Left lung (tissue), 4 donors: ENCODE measurements at regions not wholly inside any gene's neighbourhood (a gene's known extent, or its start where the extent isn't known, plus 50 kb on each side); places are given as distances from the start of the nearest gene placed in this dataset.

ENCODE experiments used
- ATAC-seq: fragments of 200-7000 bp; cut with Tn5 transposase; one replicate; pipeline ENCODE4 v1.9.1; 2020; ENCODE audit warnings: moderate library complexity
- DNase-seq, 4 donors: peaks; one replicate each; pipeline ENCODE4 v3.0.0-alpha.2; 2013 to 2020
- H3K27ac ChIP-seq, 2 donors: fragments of 200-600 bp; sonication (generic) in 1 of 2; one replicate each; pipeline versions ENCODE4 v1.5.0 to v1.8.0; 2020 to 2021
- H3K27me3 ChIP-seq, 2 donors: fragments of 200-600 bp; sonication (generic) in 1 of 2; one replicate each; pipeline versions ENCODE4 v1.5.0 to v1.8.0; 2020 to 2021
- H3K36me3 ChIP-seq, 2 donors: fragments of 200-600 bp; sonication (generic) in 1 of 2; one replicate each; pipeline versions ENCODE4 v1.5.0 to v1.8.0; 2020 to 2021
- H3K4me1 ChIP-seq, 2 donors: fragments of 200-600 bp; one replicate each; pipeline ENCODE4 v1.8.0; 2021
- H3K4me3 ChIP-seq, 2 donors: fragments of 200-600 bp; sonication (generic) in 1 of 2; one replicate each; pipeline versions ENCODE4 v1.5.0 to v1.8.0; 2020 to 2021; ENCODE audit warnings: mild to moderate bottlenecking in 1 of 2
- H3K9me3 ChIP-seq, 2 donors: fragments of 200-600 bp; sonication (generic) in 1 of 2; one replicate each; pipeline versions ENCODE4 v1.5.0 to v1.8.0; 2020 to 2021
- intact Hi-C, 2 donors: fragments of 100-400 bp; cut with DNase I; formaldehyde crosslinking; loops; one replicate each; pipeline versions ENCODE4 v1.11.2 to v1.14.2; 2022
- TF ChIP-seq, protein P1 (sequence below), 2 donors: fragments of 200-600 bp; sonication (generic) in 1 of 2; IDR thresholded peaks; one replicate each; pipeline versions ENCODE4 v1.5.0 to v1.8.0; 2021; ENCODE audit warnings: antibody characterized with exemption in 2 of 2
- donor health status: DM: no; HTN: yes; CAD: no.
- donor health status: DM: no; HTN: no; CAD: no.

- Histone ChIP-seq H3K27ac (no peak overlapping the region), H3K27me3 (peaks cover 0 to 3% of the 10 kb centered on the region in 2 donors), H3K9me3 (no peaks in the 10 kb centered on the region), H3K4me1 (no peaks in the 10 kb centered on the region), H3K4me3 (no peak overlapping the region), H3K36me3 (no peaks in the 10 kb centered on the region)
- TF ChIP-seq, protein P1, sequence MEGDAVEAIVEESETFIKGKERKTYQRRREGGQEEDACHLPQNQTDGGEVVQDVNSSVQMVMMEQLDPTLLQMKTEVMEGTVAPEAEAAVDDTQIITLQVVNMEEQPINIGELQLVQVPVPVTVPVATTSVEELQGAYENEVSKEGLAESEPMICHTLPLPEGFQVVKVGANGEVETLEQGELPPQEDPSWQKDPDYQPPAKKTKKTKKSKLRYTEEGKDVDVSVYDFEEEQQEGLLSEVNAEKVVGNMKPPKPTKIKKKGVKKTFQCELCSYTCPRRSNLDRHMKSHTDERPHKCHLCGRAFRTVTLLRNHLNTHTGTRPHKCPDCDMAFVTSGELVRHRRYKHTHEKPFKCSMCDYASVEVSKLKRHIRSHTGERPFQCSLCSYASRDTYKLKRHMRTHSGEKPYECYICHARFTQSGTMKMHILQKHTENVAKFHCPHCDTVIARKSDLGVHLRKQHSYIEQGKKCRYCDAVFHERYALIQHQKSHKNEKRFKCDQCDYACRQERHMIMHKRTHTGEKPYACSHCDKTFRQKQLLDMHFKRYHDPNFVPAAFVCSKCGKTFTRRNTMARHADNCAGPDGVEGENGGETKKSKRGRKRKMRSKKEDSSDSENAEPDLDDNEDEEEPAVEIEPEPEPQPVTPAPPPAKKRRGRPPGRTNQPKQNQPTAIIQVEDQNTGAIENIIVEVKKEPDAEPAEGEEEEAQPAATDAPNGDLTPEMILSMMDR (IDR thresholded peaks at IDR 0.05): no peak
- no peak for ATAC-seq
- DNase-seq: no peak
- intact Hi-C loops: no loop called here
These were observed 569.4 kb upstream of the SETBP1 start for GRCh38 chr18:44111337-44111736.

- intact Hi-C loops: no loop called here
- Histone ChIP-seq H3K4me1 (no peaks in the 10 kb centered on the region), H3K36me3 (no peaks in the 10 kb centered on the region), H3K4me3 (no peak overlapping the region), H3K9me3 (no peaks in the 10 kb centered on the region), H3K27me3 (peaks cover 0 to 3% of the 10 kb centered on the region in 2 donors), H3K27ac (no peak overlapping the region)
- no peak for DNase-seq
- TF ChIP-seq, protein P1 (IDR thresholded peaks at IDR 0.05): no peak
- no peak for ATAC-seq
These were observed 562.9 kb upstream of the SETBP1 start for GRCh38 chr18:44117821-44118220.

- H3K4me3 ChIP-seq: no peak overlapping the region
- H3K27me3 ChIP-seq: no peaks in the 10 kb centered on the region
- no peak overlapping the region for H3K27ac ChIP-seq
- H3K36me3 ChIP-seq: no peaks in the 10 kb centered on the region
- intact Hi-C loops: no loop called here
- H3K9me3 ChIP-seq: no peaks in the 10 kb centered on the region
- no peak for DNase-seq
- no peak for ATAC-seq
- no peaks in the 10 kb centered on the region for H3K4me1 ChIP-seq
- TF ChIP-seq, protein P1 (IDR thresholded peaks at IDR 0.05): no peak
These were observed 561.1 kb upstream of the SETBP1 start for GRCh38 chr18:44119607-44120006.

GRCh38 chr18:44123743-44124142 lies 556.9 kb upstream of the SETBP1 start:
- Histone ChIP-seq H3K36me3 (no peaks in the 10 kb centered on the region), H3K4me3 (no peak overlapping the region), H3K9me3 (no peaks in the 10 kb centered on the region), H3K27ac (no peak overlapping the region), H3K4me1 (no peaks in the 10 kb centered on the region), H3K27me3 (no peaks in the 10 kb centered on the region)
- DNase-seq: no peak
- intact Hi-C loops: no loop called here
- ATAC-seq: no peak
- TF ChIP-seq, protein P1 (IDR thresholded peaks at IDR 0.05): no peak

DNA sequence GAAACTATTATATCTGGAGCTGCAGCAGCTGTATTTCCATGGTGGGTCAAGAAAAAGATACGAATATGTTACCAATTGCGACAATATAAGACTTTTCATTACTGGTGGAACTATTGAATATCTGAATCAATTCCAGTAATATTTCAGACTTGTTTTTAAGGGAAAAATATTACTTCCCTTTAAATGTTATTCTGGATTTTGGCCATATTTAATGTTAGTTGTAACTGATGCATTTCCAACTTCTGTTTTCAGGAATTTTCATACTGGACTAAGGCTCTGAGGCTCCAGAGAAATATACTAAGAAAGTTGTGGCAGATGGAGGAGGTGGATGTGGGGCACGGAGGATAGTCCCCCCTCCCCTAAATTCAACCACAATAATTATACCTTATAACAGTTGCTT lies 555.2 kb upstream of the SETBP1 start:
- Histone ChIP-seq H3K27ac (no peak overlapping the region), H3K36me3 (no peaks in the 10 kb centered on the region), H3K4me3 (no peak overlapping the region), H3K9me3 (no peaks in the 10 kb centered on the region), H3K4me1 (no peaks in the 10 kb centered on the region), H3K27me3 (no peaks in the 10 kb centered on the region)
- DNase-seq (no peak), ATAC-seq (no peak)
- intact Hi-C loops: no loop called here
- TF ChIP-seq, protein P1 (IDR thresholded peaks at IDR 0.05): no peak
